Eye (tissue), 1 donor: ENCODE measurements at regions not wholly inside any gene's neighbourhood (a gene's known extent, or its start where the extent isn't known, plus 50 kb on each side); places are given as distances from the start of the nearest gene placed in this dataset.
A peak's percentile ranks its signal among the peaks of the same experiment; 100 is the strongest.

ENCODE experiments used
- DNase-seq: peaks from one replicate; pipeline ENCODE4 v3.0.0-alpha.2; 2015

DNA sequence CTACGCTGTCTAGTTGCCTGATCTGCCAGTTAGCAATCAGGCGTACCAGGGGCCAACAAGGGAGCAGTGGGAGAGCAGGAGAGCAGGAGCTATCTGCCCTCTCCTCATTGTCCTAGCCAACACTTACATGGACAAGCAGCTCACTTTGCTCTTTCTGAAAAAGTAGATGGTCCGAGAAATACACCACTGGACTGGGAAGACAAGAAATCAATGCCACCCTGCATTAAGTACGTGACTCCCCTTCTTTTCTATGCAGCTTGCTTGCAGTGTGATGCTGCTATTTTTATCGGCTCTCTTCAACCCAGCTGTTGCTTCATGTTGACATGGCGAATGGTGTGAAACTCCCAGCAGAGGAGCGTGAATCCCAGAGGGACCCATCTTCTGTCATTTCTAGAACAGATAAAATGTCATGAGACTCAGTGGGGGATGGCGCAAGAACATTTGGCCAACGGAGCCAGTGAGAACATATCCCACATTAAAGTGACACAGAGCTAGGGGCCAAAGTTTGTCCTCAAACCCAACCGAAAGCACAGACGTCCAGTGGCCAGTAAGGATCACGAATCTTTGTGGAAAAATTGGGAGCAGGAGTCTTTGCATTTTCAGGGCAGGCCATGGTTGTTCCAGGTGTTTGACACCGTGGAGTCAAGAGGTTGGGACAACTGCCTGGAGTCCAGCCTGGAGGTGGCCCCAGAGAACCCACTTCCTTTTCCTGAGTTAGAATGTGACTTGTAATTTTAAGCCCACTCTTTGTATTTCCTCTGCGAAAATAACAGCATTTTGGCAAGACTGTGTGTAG is 53.7 kb upstream of the MEF2A start:
- DNase-seq: peak; percentile 52

DNA sequence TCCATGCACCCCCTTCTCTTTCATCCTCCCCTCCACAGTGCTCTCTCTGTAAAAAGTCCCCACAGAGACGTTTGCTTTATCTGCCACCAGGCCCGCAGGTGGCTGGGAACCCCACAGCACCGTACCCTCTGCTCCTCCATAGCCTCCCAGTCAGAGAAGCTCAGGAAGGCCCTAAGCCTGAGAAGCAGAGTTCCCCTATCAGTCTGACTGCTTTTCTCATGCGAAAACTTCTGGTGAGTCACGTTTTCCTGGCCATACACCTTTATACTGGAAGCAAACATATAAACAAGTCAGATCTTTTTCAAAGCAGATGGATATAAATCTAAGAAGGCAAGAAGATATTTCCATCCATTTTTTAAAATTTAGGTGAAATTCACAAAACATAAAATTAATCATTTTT is 51.5 kb upstream of the MEF2A start:
- DNase-seq: no peak
